ENCODE measurements at regions not wholly inside any gene's neighbourhood (a gene's known extent, or its start where the extent isn't known, plus 50 kb on each side); places are given as distances from the start of the nearest gene placed in this dataset.
"Not testable (repeated sequence)": the region's sequence is repeated elsewhere in the genome, so short reads cannot be mapped to it uniquely, and the experiment has no call there.

- in situ Hi-C loops (cut with HindIII; ENCODE audit: low sequenced_read_pairs) = no loop called here
Observed at GRCh38 chr3:101913168-101913567, 63.9 kb downstream of the NFKBIZ start.

- in situ Hi-C loops (cut with HindIII; ENCODE audit: low sequenced_read_pairs) = not testable (repeated sequence)
Observed at GRCh38 chr3:101917761-101918160, 68.4 kb downstream of the NFKBIZ start.

GRCh38 chr3:101922151-101922725, 72.9 kb downstream of the NFKBIZ start:
- in situ Hi-C loops (cut with HindIII; ENCODE audit: low sequenced_read_pairs) = not testable (repeated sequence)

GRCh38 chr3:101924621-101925020, 75.3 kb downstream of the NFKBIZ start:
- in situ Hi-C loops (cut with HindIII; ENCODE audit: low sequenced_read_pairs) = not testable (repeated sequence)

GRCh38 chr3:101925124-101925523, 75.8 kb downstream of the NFKBIZ start:
- in situ Hi-C loops (cut with HindIII; ENCODE audit: low sequenced_read_pairs) = not testable (repeated sequence)

GRCh38 chr3:101925564-101925963, 76.2 kb downstream of the NFKBIZ start:
- in situ Hi-C loops (cut with HindIII; ENCODE audit: low sequenced_read_pairs) = no loop called here

- in situ Hi-C loops (cut with HindIII; ENCODE audit: low sequenced_read_pairs) = no loop called here
Observed at GRCh38 chr3:101926594-101927105, 77.3 kb downstream of the NFKBIZ start.

- in situ Hi-C loops (cut with HindIII; ENCODE audit: low sequenced_read_pairs) = no loop called here
Observed at GRCh38 chr3:101928890-101929289, 79.6 kb downstream of the NFKBIZ start.

- in situ Hi-C loops (cut with HindIII; ENCODE audit: low sequenced_read_pairs) = no loop called here
Observed at GRCh38 chr3:101931081-101931480, 81.8 kb downstream of the NFKBIZ start.

GRCh38 chr3:101932326-101933068, 83.2 kb downstream of the NFKBIZ start:
- in situ Hi-C loops (cut with HindIII; ENCODE audit: low sequenced_read_pairs) = no loop called here

GRCh38 chr3:101936419-101937356, 87.4 kb downstream of the NFKBIZ start:
- in situ Hi-C loops (cut with HindIII; ENCODE audit: low sequenced_read_pairs) = no loop called here

GRCh38 chr3:101938262-101938847, 89.0 kb downstream of the NFKBIZ start:
- in situ Hi-C loops (cut with HindIII; ENCODE audit: low sequenced_read_pairs) = no loop called here

- in situ Hi-C loops (cut with HindIII; ENCODE audit: low sequenced_read_pairs) = loop anchor here (10.0 kb wide), 1 partner anchor 85 kb away; no protein-coding TSS in a partner anchor
Observed at GRCh38 chr3:101939361-101940049, 90.2 kb downstream of the NFKBIZ start.

- in situ Hi-C loops (cut with HindIII; ENCODE audit: low sequenced_read_pairs) = loop anchor here (10.0 kb wide), 1 partner anchor 86 kb away; no protein-coding TSS in a partner anchor
Observed at GRCh38 chr3:101940521-101941317, 91.4 kb downstream of the NFKBIZ start.

- in situ Hi-C loops (cut with HindIII; ENCODE audit: low sequenced_read_pairs) = loop anchor here (10.0 kb wide), 1 partner anchor 87 kb away; no protein-coding TSS in a partner anchor
Observed at GRCh38 chr3:101941318-101942040, 92.2 kb downstream of the NFKBIZ start.

- in situ Hi-C loops (cut with HindIII; ENCODE audit: low sequenced_read_pairs) = loop anchor here (10.0 kb wide), 1 partner anchor 88 kb away; no protein-coding TSS in a partner anchor
Observed at GRCh38 chr3:101942356-101942755, 93.0 kb downstream of the NFKBIZ start.

GRCh38 chr3:101943029-101943428, 93.7 kb downstream of the NFKBIZ start:
- in situ Hi-C loops (cut with HindIII; ENCODE audit: low sequenced_read_pairs) = loop anchor here (10.0 kb wide), 1 partner anchor 88 kb away; no protein-coding TSS in a partner anchor

- in situ Hi-C loops (cut with HindIII; ENCODE audit: low sequenced_read_pairs) = loop anchor here (10.0 kb wide), 1 partner anchor 90 kb away; no protein-coding TSS in a partner anchor
Observed at GRCh38 chr3:101944308-101944707, 95.0 kb downstream of the NFKBIZ start.

All from DLD1 (cell line).